Smooth muscle cell (in vitro differentiated cells): ENCODE measurements at regions not wholly inside any gene's neighbourhood (a gene's known extent, or its start where the extent isn't known, plus 50 kb on each side); places are given as distances from the start of the nearest gene placed in this dataset.

Source experiments
- DNase-seq: peaks from one replicate; lab custom pipeline; 2025; ENCODE audit not compliant: unreplicated experiment; lab: John Stamatoyannopoulos, UW
- H2AFZ ChIP-seq: fragments of 200-600 bp; sonication (generic); 2 replicates; pipeline ENCODE4 v1.6.0; 2016; ENCODE audit warnings: antibody characterized with exemption, low read depth, mild to moderate bottlenecking
- H3F3A ChIP-seq: fragments of 200-600 bp; sonication (generic); 2 replicates; pipeline ENCODE4 v1.6.0; 2017; ENCODE audit warnings: antibody characterized with exemption, low read depth
- H3K27ac ChIP-seq: fragments of 200-600 bp; sonication (generic); 2 replicates; pipeline ENCODE4 v1.5.1; 2016; ENCODE audit warnings: low read depth, mild to moderate bottlenecking
- H3K27me3 ChIP-seq: fragments of 200-600 bp; sonication (generic); 2 replicates; pipeline ENCODE4 v1.6.1; 2016; ENCODE audit warnings: low read depth, mild to moderate bottlenecking
- H3K36me3 ChIP-seq: fragments of 200-600 bp; sonication (generic); 2 replicates; pipeline ENCODE4 v1.5.1; 2016; ENCODE audit warnings: low read depth
- H3K4me1 ChIP-seq: fragments of 200-600 bp; sonication (generic); 2 replicates; pipeline ENCODE4 v1.5.1; 2016; ENCODE audit warnings: low read depth
- H3K4me2 ChIP-seq: fragments of 200-600 bp; sonication (generic); 2 replicates; pipeline ENCODE4 v1.6.0; 2016; ENCODE audit warnings: mild to moderate bottlenecking
- H3K4me3 ChIP-seq: fragments of 200-600 bp; sonication (generic); 2 replicates; pipeline ENCODE4 v1.5.1; 2016; ENCODE audit warnings: mild to moderate bottlenecking
- H3K79me2 ChIP-seq: fragments of 200-600 bp; sonication (generic); 2 replicates; pipeline ENCODE4 v1.6.0; 2016; ENCODE audit warnings: low read depth, mild to moderate bottlenecking
- H3K9ac ChIP-seq: fragments of 200-600 bp; sonication (generic); 2 replicates; pipeline ENCODE4 v1.6.0; 2016; ENCODE audit warnings: low read depth
- H3K9me3 ChIP-seq: fragments of 200-600 bp; sonication (generic); replicated peaks from 2 replicates; pipeline ENCODE4 v1.5.1; 2016; ENCODE audit warnings: low read depth
- H4K20me1 ChIP-seq: fragments of 200-600 bp; sonication (generic); 2 replicates; pipeline ENCODE4 v1.6.0; 2016; ENCODE audit warnings: low read depth
- WGBS: methylation state at CpG from one replicate; pipeline ENCODE4 v1.1.7; 2016; ENCODE audit warnings: low lambda C conversion rate; 5-methylcytosine and 5-hydroxymethylcytosine counted together
- TF ChIP-seq, protein P1 (sequence below): fragments of 200-600 bp; sonication (generic); IDR thresholded peaks from 2 replicates; pipeline ENCODE4 v1.5.1; 2017; ENCODE audit warnings: borderline replicate concordance, mild to moderate bottlenecking, antibody characterized with exemption; ENCODE audit not compliant: insufficient read depth, poor library complexity, severe bottlenecking

DNA sequence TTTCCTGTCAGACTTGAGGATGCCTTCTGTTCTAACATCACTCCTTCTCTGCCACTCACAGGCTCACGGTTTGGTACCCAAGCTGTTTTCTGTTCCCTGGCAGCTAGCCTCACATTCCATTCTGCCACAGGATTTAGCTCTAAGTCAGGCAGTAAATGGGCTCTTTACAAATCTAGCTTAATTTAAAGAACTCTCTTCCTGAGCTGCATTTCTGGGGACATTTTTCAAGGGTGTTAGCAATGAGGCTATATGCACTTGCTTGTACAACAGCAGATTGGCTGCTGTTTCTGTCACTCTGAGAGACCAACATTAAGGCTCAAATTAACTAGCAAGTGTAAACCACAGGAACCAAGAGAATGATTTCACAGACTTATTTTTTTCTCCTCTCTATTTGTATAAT, 337.8 kb upstream of the NOCT start:
- Histone ChIP-seq H3K4me3 (no peak overlapping the region), H3K27ac (no peak overlapping the region), H3K27me3 (no peaks in the 10 kb centered on the region), H3K36me3 (no peaks in the 10 kb centered on the region), H3K79me2 (no peaks in the 10 kb centered on the region), H3F3A (no peaks in the 10 kb centered on the region), H3K4me2 (no peak overlapping the region), H3K9me3 (no peaks in the 10 kb centered on the region), H3K9ac (no peak overlapping the region), H2AFZ (no peak overlapping the region), H3K4me1 (peaks cover 12% of the 10 kb centered on the region), H4K20me1 (no peaks in the 10 kb centered on the region)
- no peak for DNase-seq
- TF ChIP-seq, protein P1, sequence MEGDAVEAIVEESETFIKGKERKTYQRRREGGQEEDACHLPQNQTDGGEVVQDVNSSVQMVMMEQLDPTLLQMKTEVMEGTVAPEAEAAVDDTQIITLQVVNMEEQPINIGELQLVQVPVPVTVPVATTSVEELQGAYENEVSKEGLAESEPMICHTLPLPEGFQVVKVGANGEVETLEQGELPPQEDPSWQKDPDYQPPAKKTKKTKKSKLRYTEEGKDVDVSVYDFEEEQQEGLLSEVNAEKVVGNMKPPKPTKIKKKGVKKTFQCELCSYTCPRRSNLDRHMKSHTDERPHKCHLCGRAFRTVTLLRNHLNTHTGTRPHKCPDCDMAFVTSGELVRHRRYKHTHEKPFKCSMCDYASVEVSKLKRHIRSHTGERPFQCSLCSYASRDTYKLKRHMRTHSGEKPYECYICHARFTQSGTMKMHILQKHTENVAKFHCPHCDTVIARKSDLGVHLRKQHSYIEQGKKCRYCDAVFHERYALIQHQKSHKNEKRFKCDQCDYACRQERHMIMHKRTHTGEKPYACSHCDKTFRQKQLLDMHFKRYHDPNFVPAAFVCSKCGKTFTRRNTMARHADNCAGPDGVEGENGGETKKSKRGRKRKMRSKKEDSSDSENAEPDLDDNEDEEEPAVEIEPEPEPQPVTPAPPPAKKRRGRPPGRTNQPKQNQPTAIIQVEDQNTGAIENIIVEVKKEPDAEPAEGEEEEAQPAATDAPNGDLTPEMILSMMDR = no peak
- 16% methylated on average over 1 of the region's 1 CpG for WGBS

DNA sequence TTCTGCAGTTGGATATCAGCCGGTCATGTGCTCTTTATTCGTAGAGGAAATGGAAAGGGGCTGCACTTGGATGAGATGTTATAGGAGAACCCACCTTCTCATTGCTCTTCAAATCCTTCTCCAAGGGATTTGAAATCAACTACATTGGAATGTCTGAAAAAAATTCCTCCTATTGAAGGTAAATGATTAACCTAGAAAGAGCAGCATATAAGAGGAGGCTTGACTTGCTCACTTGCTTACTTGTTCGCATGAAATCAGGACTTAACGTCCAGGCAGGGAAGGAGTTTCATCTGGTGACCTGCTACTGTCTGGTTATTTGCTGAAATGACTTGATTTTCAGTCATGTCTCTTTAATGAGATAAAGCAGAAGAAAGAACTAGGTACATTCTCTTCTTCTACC, 338.4 kb upstream of the NOCT start:
- Histone ChIP-seq H3K4me3 (no peak overlapping the region), H3K27me3 (no peaks in the 10 kb centered on the region), H2AFZ (no peak overlapping the region), H3K4me1 (peaks cover 7% of the 10 kb centered on the region), H3K9ac (no peak overlapping the region), H4K20me1 (no peaks in the 10 kb centered on the region), H3K36me3 (no peaks in the 10 kb centered on the region), H3F3A (no peaks in the 10 kb centered on the region), H3K79me2 (no peaks in the 10 kb centered on the region), H3K9me3 (no peaks in the 10 kb centered on the region), H3K4me2 (no peak overlapping the region), H3K27ac (no peak overlapping the region)
- TF ChIP-seq, protein P1 = no peak
- WGBS = 93% methylated on average over 4 of the region's 4 CpGs
- no peak for DNase-seq

DNA sequence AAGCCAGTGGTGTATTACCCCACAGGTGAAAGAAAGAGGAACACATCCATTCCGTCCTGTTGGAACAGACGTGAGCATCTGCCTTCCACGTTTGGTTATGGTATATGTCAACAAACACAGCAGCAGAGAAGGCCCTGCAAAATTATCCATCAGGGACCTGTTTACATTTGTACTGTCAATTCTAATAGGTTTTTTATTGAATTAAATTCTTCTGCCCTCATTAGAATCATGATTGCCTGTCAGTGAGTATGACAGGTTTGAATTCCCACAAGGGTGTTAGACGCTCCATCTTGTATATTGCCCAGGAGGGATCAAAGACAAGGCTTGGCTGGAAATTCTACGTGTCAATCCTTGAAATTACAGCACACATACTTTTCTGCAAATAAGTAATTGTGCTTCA, 339.9 kb upstream of the NOCT start:
- Histone ChIP-seq H3K27me3 (no peaks in the 10 kb centered on the region), H3K4me2 (no peak overlapping the region), H3K9me3 (no peaks in the 10 kb centered on the region), H3K9ac (no peak overlapping the region), H3K4me3 (no peak overlapping the region), H2AFZ (no peak overlapping the region), H3F3A (no peaks in the 10 kb centered on the region), H3K79me2 (no peaks in the 10 kb centered on the region), H3K4me1 (no peaks in the 10 kb centered on the region), H4K20me1 (no peaks in the 10 kb centered on the region), H3K36me3 (no peaks in the 10 kb centered on the region), H3K27ac (no peak overlapping the region)
- 89% methylated on average over 5 of the region's 5 CpGs for WGBS
- no peak for DNase-seq
- TF ChIP-seq, protein P1 = no peak

DNA sequence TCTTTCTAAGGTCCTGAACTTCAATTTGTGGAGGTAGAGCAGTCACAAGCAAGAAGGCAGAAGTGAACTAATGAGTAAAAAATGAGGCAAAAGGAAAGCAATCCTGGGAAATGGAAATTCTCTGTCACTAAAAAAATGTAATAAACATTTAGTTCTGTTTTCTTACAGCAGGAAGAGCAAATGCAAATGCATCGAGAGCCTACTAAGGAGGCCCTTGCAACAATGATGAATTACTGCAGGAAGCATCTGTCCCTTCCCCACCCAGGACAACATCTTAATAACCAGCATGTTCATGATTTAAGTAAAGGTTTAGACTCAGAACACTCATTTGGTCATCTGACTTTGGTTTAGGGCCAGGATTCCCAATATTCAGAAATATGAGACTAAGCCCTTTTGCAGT, 341.4 kb upstream of the NOCT start:
- H3K4me2 ChIP-seq = no peak overlapping the region
- no peaks in the 10 kb centered on the region for H4K20me1 ChIP-seq
- H3K4me3 ChIP-seq = no peak overlapping the region
- no peaks in the 10 kb centered on the region for H3K79me2 ChIP-seq
- H3K9ac ChIP-seq = no peak overlapping the region
- no peak for DNase-seq
- TF ChIP-seq, protein P1 = no peak
- H3F3A ChIP-seq = no peaks in the 10 kb centered on the region
- H3K27me3 ChIP-seq = no peaks in the 10 kb centered on the region
- 85% methylated on average over 1 of the region's 1 CpG for WGBS
- H3K4me1 ChIP-seq = no peaks in the 10 kb centered on the region
- no peaks in the 10 kb centered on the region for H3K36me3 ChIP-seq
- no peaks in the 10 kb centered on the region for H3K9me3 ChIP-seq
- no peak overlapping the region for H2AFZ ChIP-seq
- H3K27ac ChIP-seq = no peak overlapping the region
